HT1080 (cell line): ENCODE measurements at regions not wholly inside any gene's neighbourhood (a gene's known extent, or its start where the extent isn't known, plus 50 kb on each side); places are given as distances from the start of the nearest gene placed in this dataset.

Experiments used
- DNase-seq: peaks from one replicate; pipeline ENCODE4 v3.0.0-alpha.2; 2015; ENCODE audit warnings: low read depth

DNA sequence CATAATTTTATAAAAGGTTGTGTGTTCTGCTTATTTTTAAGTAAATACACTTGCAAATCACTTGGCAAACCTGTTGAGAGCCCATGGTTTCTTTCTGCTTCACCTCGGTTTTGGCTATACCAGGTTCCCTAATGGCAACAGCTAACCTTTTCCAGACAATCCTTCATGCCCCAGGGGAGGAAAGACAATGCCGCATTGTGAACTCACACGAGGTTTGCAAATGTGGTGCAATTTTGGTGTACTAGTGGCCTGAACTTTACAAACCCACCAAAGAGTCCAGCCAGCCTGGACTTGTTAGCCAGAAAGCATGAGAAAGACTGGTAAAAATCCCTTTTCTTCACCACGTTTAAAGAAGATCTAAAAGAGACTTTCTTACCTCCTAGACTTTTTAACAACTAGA lies 84.8 kb upstream of the SOX4 start:
- no peak for DNase-seq

GRCh38 chr6:21511891-21512550 lies 81.5 kb upstream of the SOX4 start:
- no peak for DNase-seq

- DNase-seq, result no peak
These were observed 79.3 kb upstream of the SOX4 start for GRCh38 chr6:21514288-21514687.

- DNase-seq, result no peak
These were observed 75.2 kb upstream of the SOX4 start for GRCh38 chr6:21518317-21518716.

- no peak for DNase-seq
These were observed 73.9 kb upstream of the SOX4 start for GRCh38 chr6:21519642-21520041.

GRCh38 chr6:21521276-21521675 lies 72.3 kb upstream of the SOX4 start:
- DNase-seq, result no peak

- no peak for DNase-seq
These were observed 71.3 kb upstream of the SOX4 start for GRCh38 chr6:21522143-21522747.

DNA sequence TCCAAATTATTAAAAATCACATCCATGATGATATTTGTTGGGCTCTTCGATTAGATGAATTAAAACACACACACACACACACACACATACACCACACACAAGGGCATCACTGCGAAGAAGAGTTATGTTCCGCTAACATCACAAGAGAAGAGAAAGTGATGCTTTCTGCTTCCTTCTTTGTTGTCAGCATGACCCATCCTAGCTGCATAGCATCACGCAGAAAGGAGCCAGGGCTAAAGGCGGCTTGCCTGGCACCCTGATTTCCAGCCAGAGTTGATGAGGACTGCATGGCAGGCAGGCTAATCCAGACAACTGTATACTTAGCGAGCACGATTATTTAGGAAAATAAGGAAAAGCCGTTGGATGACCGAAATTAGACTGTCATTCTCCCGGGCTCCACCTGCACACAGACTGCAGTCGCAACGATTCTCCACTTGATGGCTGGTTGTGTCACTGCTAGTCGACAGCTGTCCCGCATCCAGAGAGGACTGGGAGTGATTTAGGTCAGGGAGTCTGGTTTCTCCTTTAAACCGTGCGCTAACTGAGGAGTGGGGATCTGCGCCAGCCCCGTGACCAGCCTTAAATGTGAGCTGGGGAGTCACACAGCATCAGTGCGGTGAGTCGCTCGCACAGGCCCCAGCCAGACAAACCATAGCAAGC lies 70.6 kb upstream of the SOX4 start:
- no peak for DNase-seq

GRCh38 chr6:21523652-21524051 lies 69.9 kb upstream of the SOX4 start:
- DNase-seq, result no peak

DNA sequence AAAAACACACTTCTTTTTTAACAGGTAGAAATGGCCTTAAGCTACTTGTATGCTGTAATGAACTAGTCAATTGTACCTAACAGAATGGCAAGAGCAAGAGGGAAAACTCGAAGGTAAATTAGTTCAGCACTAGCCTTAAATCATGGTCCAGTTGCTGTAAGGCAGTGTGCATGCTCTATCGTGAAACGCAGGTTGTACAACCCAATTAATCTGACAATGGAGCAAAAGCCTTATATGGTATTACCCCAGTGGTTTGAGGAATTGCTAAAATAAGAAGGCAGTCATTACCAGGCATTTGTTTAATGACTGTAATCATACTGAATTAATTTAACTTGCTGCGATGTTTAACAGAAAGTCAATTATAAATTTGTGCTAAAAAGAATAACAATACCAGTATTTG lies 69.3 kb upstream of the SOX4 start:
- DNase-seq, result no peak

GRCh38 chr6:21526974-21527373 lies 66.6 kb upstream of the SOX4 start:
- no peak for DNase-seq

- DNase-seq, result no peak
These were observed 65.8 kb upstream of the SOX4 start for GRCh38 chr6:21527731-21528130.

- DNase-seq, result no peak
These were observed 64.1 kb upstream of the SOX4 start for GRCh38 chr6:21529431-21529830.

DNA sequence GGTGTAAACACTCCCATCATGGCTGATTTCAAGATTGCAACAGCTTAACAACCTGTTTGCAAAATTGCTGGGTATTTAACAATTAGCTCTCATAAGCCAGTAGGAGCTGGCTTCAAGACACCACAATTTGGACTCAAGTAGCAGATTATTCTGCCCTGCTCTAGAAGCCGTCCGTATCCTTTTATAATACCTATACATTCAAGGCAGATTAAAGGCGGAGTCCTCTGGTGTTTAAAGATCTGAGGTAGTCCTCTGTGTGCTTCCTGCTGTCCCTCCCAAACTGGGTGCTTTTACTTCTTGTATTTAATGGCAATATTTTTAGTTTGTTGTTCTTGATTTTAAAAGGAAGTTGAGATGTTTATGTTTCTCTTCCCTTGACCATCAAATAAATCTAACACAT lies 62.2 kb upstream of the SOX4 start:
- DNase-seq, result no peak

DNA sequence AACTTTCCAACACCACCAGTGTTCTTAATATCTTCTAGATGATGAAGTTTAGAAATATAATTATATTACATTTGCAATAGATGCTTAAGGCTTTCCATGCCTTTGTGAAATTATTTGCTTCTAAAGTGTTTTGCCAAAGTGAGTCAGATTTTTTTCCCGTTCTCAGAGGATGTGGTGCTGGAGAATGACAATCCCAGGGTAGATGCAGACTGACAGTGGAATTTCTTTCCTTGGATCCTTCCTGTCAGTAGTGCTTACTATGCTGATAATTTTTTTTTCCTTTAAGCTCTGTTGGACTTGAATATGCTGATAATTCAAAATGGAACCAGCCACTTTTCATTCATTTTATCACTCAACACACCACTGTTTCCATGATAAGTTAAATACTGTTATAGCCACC lies 59.9 kb upstream of the SOX4 start:
- DNase-seq, result peak; percentile 52

- DNase-seq, result no peak
These were observed 57.2 kb upstream of the SOX4 start for GRCh38 chr6:21536280-21536766.

- DNase-seq, result no peak
These were observed 55.9 kb upstream of the SOX4 start for GRCh38 chr6:21537637-21538036.

DNA sequence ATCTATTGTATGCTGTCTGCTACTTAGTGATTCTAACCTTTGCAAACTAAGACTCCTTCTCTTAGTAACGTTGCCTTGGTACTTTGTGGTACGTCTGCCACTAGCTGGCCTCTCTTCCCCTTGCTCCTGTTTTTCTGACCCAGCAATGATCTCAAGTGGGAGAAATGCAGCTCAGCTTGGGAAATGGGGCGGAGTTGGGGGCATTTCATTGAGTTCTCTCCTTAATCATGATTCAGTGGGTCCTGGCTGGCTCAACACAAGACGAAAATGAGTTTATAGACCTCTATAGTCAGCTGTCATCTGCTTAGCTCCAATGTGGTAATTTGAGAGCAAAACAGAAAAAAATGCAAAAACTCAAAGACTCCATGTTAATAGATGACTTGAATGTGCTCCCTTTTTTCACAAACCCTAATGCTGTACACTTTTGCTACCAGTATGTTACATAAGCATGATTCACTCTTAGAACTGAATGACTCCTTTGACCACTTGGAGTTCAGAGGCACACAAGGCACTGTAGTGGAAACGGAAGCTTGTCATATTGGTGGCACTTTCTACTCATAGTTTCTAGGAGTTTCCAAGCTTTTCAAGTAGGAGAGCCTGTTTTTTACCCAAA lies 55.3 kb upstream of the SOX4 start:
- DNase-seq, result peak; percentile 81

DNA sequence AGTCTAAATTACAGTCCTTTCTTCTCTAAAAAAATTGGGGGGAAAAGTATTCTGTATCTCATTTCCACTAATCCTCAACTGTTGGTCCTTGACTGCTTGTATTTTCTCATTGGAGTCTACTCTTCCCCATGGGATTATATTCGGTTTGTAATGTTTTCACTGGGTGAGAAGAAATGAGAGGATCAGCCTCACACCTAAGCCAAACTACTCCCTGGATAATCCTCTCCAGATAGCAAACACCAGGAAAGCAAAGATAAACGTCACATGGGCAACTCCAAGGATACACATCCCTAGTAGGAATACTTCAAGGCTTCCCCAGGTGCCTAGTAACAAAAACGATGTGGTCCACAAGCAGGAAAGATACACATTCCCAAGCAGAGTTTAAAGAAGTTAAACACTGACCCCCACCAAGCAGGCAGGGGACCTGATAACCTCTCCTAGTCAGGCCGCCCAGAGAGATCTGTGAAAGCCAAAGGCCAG lies 53.9 kb upstream of the SOX4 start:
- no peak for DNase-seq
